ENCODE measurements at regions not wholly inside any gene's neighbourhood (a gene's known extent, or its start where the extent isn't known, plus 50 kb on each side); places are given as distances from the start of the nearest gene placed in this dataset.
"Not testable (repeated sequence)": the region's sequence is repeated elsewhere in the genome, so short reads cannot be mapped to it uniquely, and the experiment has no call there.

DNA sequence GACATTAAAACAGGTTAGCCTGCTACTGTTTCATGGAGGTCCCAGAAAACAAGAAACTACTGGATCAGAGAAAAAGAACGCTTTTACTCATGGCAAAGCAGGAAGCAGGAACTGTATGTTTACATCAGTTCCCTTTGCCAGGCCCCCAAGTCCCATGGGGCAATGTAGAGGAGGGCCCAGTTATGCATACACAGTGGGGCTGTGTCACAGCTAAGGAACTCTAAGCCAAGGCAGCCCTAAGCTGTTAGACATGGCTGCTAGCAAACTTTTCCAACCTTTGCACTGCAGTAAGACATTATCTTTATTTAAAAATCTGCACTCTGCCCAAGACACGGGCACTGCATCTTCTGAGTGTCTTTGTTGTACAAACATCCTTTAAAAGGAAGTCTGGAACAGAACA is 975.8 kb downstream of the C4orf33 start:
- 76 to 92% methylated on average over 2 of the region's 2 CpGs for WGBS, 2 donors
- H3K27me3 ChIP-seq: no peaks in the 10 kb centered on the region
- H3K4me3 ChIP-seq: no peak overlapping the region
- intact Hi-C loops (cut with DNase I; ENCODE audit: low total_unique reads): no loop called here
- TF ChIP-seq, protein P1, sequence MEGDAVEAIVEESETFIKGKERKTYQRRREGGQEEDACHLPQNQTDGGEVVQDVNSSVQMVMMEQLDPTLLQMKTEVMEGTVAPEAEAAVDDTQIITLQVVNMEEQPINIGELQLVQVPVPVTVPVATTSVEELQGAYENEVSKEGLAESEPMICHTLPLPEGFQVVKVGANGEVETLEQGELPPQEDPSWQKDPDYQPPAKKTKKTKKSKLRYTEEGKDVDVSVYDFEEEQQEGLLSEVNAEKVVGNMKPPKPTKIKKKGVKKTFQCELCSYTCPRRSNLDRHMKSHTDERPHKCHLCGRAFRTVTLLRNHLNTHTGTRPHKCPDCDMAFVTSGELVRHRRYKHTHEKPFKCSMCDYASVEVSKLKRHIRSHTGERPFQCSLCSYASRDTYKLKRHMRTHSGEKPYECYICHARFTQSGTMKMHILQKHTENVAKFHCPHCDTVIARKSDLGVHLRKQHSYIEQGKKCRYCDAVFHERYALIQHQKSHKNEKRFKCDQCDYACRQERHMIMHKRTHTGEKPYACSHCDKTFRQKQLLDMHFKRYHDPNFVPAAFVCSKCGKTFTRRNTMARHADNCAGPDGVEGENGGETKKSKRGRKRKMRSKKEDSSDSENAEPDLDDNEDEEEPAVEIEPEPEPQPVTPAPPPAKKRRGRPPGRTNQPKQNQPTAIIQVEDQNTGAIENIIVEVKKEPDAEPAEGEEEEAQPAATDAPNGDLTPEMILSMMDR (IDR thresholded peaks at IDR 0.05): no peak
- no peak for TF ChIP-seq POLR2A (IDR thresholded peaks at IDR 0.05)
- no peak for DNase-seq
- H3K27ac ChIP-seq: no peak overlapping the region
- H3K4me1 ChIP-seq: no peaks in the 10 kb centered on the region
- no peaks in the 10 kb centered on the region for H3K36me3 ChIP-seq (ENCODE audit: low read depth, missing control alignments)
- H3K9me3 ChIP-seq: no peaks in the 10 kb centered on the region

DNA sequence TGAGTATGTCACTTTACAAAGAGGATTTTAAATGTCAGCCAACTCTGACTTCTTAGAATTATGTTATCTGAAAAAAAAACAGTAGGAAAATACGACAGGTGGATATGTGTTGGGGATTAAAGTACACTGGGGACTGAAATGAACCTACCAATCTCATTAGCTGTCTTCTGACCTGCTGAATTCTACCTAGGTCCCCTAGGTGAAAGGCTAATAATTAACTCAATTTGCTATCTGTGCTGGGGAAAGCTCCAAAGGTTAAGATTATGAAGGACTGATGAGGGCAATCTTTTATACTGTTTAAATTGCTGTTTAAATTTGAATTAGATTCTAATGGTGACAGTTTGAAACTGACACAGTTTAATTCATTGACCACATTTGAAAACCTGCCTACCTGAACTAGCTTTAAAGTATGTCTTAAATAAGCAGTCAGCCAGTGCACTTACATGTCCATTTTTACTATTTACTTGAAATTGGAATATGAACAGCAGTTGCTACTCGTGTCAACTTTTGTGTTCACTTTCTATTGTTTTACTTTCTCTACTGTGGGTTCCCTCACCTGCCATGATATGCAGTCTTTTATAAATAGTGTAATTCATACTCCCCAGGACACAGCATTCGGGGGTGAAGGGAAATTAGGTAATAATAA is 977.3 kb downstream of the C4orf33 start:
- intact Hi-C loops (cut with DNase I; ENCODE audit: low total_unique reads): no loop called here
- no peak overlapping the region for H3K27ac ChIP-seq
- no peak overlapping the region for H3K4me3 ChIP-seq

DNA sequence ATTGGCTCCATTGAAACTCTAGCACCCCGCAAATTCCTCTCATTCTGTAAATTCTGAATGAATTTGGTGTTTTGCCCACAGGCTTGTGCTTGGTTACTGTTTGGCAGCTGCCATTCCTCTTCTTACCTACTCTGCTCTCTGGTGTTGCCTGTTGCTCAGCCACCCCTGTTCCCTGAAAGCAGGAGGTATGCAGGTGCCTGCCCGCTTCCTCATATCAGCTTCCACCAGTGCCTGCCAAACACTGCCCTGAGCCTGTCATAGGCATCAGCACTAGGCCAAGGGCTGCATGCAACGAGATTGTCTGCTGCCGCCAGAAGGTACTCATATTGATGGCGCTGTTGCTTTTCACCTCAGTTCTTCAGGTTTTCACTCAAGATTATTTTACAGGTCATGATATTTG is 978.1 kb downstream of the C4orf33 start:
- 91 to 95% methylated on average over 5 of the region's 5 CpGs for WGBS, 2 donors
- no peak for DNase-seq
- no peaks in the 10 kb centered on the region for H3K36me3 ChIP-seq (ENCODE audit: low read depth, missing control alignments)
- H3K27me3 ChIP-seq: no peaks in the 10 kb centered on the region
- no peaks in the 10 kb centered on the region for H3K4me1 ChIP-seq
- H3K27ac ChIP-seq: no peak overlapping the region
- intact Hi-C loops (cut with DNase I; ENCODE audit: low total_unique reads): no loop called here
- TF ChIP-seq, protein P1 (IDR thresholded peaks at IDR 0.05): no peak
- no peak for TF ChIP-seq POLR2A (IDR thresholded peaks at IDR 0.05)
- H3K9me3 ChIP-seq: no peaks in the 10 kb centered on the region
- H3K4me3 ChIP-seq: no peak overlapping the region

More for the DNA sequence above, 977.3 kb downstream of the C4orf33 start:
- Histone ChIP-seq H3K36me3 (ENCODE audit: low read depth, missing control alignments) (no peaks in the 10 kb centered on the region), H3K27me3 (no peaks in the 10 kb centered on the region), H3K4me1 (no peaks in the 10 kb centered on the region), H3K9me3 (no peaks in the 10 kb centered on the region)
- no peak for DNase-seq
- 83 to 85% methylated on average over 3 of the region's 3 CpGs for WGBS, 2 donors
- TF ChIP-seq, protein P1 (IDR thresholded peaks at IDR 0.05): no peak
- no peak for TF ChIP-seq POLR2A (IDR thresholded peaks at IDR 0.05)

- no peak for TF ChIP-seq POLR2A (IDR thresholded peaks at IDR 0.05)
- TF ChIP-seq, protein P1 (IDR thresholded peaks at IDR 0.05): no peak
- Histone ChIP-seq H3K27ac (no peak overlapping the region), H3K4me3 (no peak overlapping the region), H3K27me3 (no peaks in the 10 kb centered on the region), H3K9me3 (no peaks in the 10 kb centered on the region), H3K4me1 (no peaks in the 10 kb centered on the region), H3K36me3 (ENCODE audit: low read depth, missing control alignments) (no peaks in the 10 kb centered on the region)
- intact Hi-C loops (cut with DNase I; ENCODE audit: low total_unique reads): no loop called here
- DNase-seq: no peak
- WGBS, 2 donors: 50 to 66% methylated on average over 1 of the region's 1 CpG
Observed at GRCh38 chr4:130077275-130077674, 981.3 kb downstream of the C4orf33 start.

DNA sequence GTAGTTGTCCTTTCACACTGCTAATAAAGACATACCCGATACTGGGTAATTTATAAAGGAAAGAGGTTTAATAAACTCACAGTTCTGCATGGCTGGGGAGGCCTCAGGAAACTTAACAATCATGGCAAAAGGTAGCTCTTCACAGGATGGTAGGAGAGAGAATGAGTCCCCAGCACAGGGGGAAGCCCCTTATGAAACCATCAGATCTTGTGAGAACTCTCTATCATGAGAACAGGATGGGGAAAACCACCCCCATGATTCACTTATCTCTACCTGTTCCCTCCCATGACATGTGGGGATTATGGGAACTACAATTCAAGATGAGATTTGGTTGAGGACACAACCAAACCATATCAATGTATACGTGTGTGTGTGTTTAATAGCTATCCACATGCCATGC is 983.1 kb downstream of the C4orf33 start:
- H3K27me3 ChIP-seq; H3K4me1 ChIP-seq; H3K27ac ChIP-seq; H3K36me3 ChIP-seq (ENCODE audit: low read depth, missing control alignments); DNase-seq; H3K4me3 ChIP-seq; intact Hi-C loops (cut with DNase I; ENCODE audit: low total_unique reads); H3K9me3 ChIP-seq: not testable (repeated sequence)
- 85% methylated on average over 2 of the region's 2 CpGs for WGBS, 2 donors

Measured in testis (tissue), 2 donors.